Ovary (tissue), 3 donors: ENCODE measurements at regions not wholly inside any gene's neighbourhood (a gene's known extent, or its start where the extent isn't known, plus 50 kb on each side); places are given as distances from the start of the nearest gene placed in this dataset.
"Not testable (repeated sequence)": the region's sequence is repeated elsewhere in the genome, so short reads cannot be mapped to it uniquely, and the experiment has no call there.

ENCODE experiments used
- POLR2A ChIP-seq: fragments of 450-650 bp; IDR thresholded peaks from one replicate; pipeline ENCODE4 v1.6.1; 2017; ENCODE audit warnings: antibody characterized with exemption, mild to moderate bottlenecking, moderate library complexity
- TF ChIP-seq, protein P1 (sequence below), 3 donors: fragments of 450-650 bp in 2 of 3; fragments of 200-600 bp in 1 of 3; IDR thresholded peaks; one replicate each; pipeline versions ENCODE4 v1.5.1 to v1.8.0; 2016 to 2022; ENCODE audit warnings: antibody characterized with exemption in 3 of 3, mild to moderate bottlenecking in 1 of 3
- donor health status: DM: no; HTN: no; CAD: no.

DNA sequence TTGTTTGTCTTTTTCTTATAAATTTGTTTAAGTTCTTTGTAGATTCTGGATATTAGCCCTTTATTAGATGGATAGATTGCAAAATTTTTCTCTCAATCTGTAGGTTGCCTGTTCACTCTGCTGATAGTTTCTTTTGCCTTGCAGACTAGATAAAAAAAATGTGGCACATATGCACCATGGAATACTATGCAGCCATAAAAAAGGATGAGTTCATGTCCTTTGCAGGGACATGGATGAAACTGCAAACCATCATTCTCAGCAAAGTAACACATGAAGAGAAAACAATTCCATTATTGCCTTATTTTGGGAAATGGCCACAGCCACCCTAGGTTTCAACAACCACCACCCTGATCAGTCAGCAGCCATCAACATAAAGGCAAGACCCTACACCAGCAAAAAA, 166.7 kb downstream of the CENPF start:
- TF ChIP-seq, protein P1, sequence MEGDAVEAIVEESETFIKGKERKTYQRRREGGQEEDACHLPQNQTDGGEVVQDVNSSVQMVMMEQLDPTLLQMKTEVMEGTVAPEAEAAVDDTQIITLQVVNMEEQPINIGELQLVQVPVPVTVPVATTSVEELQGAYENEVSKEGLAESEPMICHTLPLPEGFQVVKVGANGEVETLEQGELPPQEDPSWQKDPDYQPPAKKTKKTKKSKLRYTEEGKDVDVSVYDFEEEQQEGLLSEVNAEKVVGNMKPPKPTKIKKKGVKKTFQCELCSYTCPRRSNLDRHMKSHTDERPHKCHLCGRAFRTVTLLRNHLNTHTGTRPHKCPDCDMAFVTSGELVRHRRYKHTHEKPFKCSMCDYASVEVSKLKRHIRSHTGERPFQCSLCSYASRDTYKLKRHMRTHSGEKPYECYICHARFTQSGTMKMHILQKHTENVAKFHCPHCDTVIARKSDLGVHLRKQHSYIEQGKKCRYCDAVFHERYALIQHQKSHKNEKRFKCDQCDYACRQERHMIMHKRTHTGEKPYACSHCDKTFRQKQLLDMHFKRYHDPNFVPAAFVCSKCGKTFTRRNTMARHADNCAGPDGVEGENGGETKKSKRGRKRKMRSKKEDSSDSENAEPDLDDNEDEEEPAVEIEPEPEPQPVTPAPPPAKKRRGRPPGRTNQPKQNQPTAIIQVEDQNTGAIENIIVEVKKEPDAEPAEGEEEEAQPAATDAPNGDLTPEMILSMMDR (IDR thresholded peaks at IDR 0.05): not testable (repeated sequence)
- TF ChIP-seq POLR2A: not testable (repeated sequence)
